ENCODE measurements at regions not wholly inside any gene's neighbourhood (a gene's known extent, or its start where the extent isn't known, plus 50 kb on each side); places are given as distances from the start of the nearest gene placed in this dataset.

GRCh38 chr14:86902176-86902950 is 1090.6 kb downstream of the GALC start:
- H3K4me3 ChIP-seq (ENCODE audit: low read depth, low read length), result no peak overlapping the region
- TF ChIP-seq POLR2A (IDR thresholded peaks at IDR 0.05; ENCODE audit: extremely low read depth, insufficient read length), result no peak
- no peak for TF ChIP-seq CTCF (IDR thresholded peaks at IDR 0.05; ENCODE audit: low read depth, low read length)
- no peak for TF ChIP-seq MAX (IDR thresholded peaks at IDR 0.05; ENCODE audit: low read depth, low read length)
- no peak for TF ChIP-seq MYC (IDR thresholded peaks at IDR 0.05; ENCODE audit: low read depth, low read length)
- no peak for DNase-seq (ENCODE audit: low read depth)

GRCh38 chr14:86897704-86898513 is 1095.1 kb downstream of the GALC start:
- no peak overlapping the region for H3K4me3 ChIP-seq (ENCODE audit: low read depth, low read length)
- no peak for DNase-seq (ENCODE audit: low read depth)
- no peak for TF ChIP-seq CTCF (IDR thresholded peaks at IDR 0.05; ENCODE audit: low read depth, low read length)
- no peak for TF ChIP-seq MYC (IDR thresholded peaks at IDR 0.05; ENCODE audit: low read depth, low read length)
- TF ChIP-seq MAX (IDR thresholded peaks at IDR 0.05; ENCODE audit: low read depth, low read length), result no peak
- no peak for TF ChIP-seq POLR2A (IDR thresholded peaks at IDR 0.05; ENCODE audit: extremely low read depth, insufficient read length)

GRCh38 chr14:86897224-86897623 is 1095.8 kb downstream of the GALC start:
- TF ChIP-seq MAX (IDR thresholded peaks at IDR 0.05; ENCODE audit: low read depth, low read length), result no peak
- H3K4me3 ChIP-seq (ENCODE audit: low read depth, low read length), result no peak overlapping the region
- no peak for DNase-seq (ENCODE audit: low read depth)

- TF ChIP-seq POLR2A (IDR thresholded peaks at IDR 0.05; ENCODE audit: extremely low read depth, insufficient read length), result no peak
- no peak for TF ChIP-seq CTCF (IDR thresholded peaks at IDR 0.05; ENCODE audit: low read depth, low read length)
- TF ChIP-seq MAX (IDR thresholded peaks at IDR 0.05; ENCODE audit: low read depth, low read length), result no peak
- TF ChIP-seq MYC (IDR thresholded peaks at IDR 0.05; ENCODE audit: low read depth, low read length), result no peak
- no peak overlapping the region for H3K4me3 ChIP-seq (ENCODE audit: low read depth, low read length)
- DNase-seq (ENCODE audit: low read depth), result no peak
Observed at GRCh38 chr14:86896701-86897100, 1096.3 kb downstream of the GALC start.

- TF ChIP-seq MAX (IDR thresholded peaks at IDR 0.05; ENCODE audit: low read depth, low read length), result no peak
- no peak for TF ChIP-seq MYC (IDR thresholded peaks at IDR 0.05; ENCODE audit: low read depth, low read length)
- TF ChIP-seq CTCF (IDR thresholded peaks at IDR 0.05; ENCODE audit: low read depth, low read length), result no peak
- no peak for DNase-seq (ENCODE audit: low read depth)
- no peak overlapping the region for H3K4me3 ChIP-seq (ENCODE audit: low read depth, low read length)
Observed at GRCh38 chr14:86892152-86892956, 1100.6 kb downstream of the GALC start.

Data from NB4 (cell line).